B cell (primary cell): ENCODE measurements at regions not wholly inside any gene's neighbourhood (a gene's known extent, or its start where the extent isn't known, plus 50 kb on each side); places are given as distances from the start of the nearest gene placed in this dataset.

ENCODE experiments used
- ATAC-seq: fragments of 200-7000 bp; cut with Tn5 transposase; one replicate; pipeline ENCODE4 v1.10.0; 2021; ENCODE audit warnings: low read depth, mild to moderate bottlenecking, moderate number of reproducible peaks, moderate library complexity
- CTCF ChIA-PET: fragments of 350-600 bp; sonication (Branson Sonifier 250); formaldehyde crosslinking; loops from one replicate; lab custom pipeline; 2021; ENCODE audit warnings: antibody characterized with exemption, inconsistent platforms; lab: Charles Lee
- POLR2A ChIA-PET: fragments of 350-600 bp; sonication (Branson Sonifier 250); formaldehyde crosslinking; loops from one replicate; lab custom pipeline; 2021; ENCODE audit warnings: antibody characterized with exemption; lab: Charles Lee
- DNase-seq: peaks from one replicate; pipeline ENCODE4 v3.0.0; 2013
- H2AFZ ChIP-seq: 2 replicates; pipeline ENCODE4 v1.6.1; 2012; ENCODE audit warnings: mild to moderate bottlenecking, low read depth, low read length; ENCODE audit not compliant: insufficient read depth, poor library complexity, severe bottlenecking
- H3K27ac ChIP-seq, 2 donors: 1 replicate in 1 of 2; 2 replicates in 1 of 2; pipeline ENCODE4 v1.5.1; 2012 to 2013; ENCODE audit warnings: low read length in 2 of 2, mild to moderate bottlenecking in 2 of 2, moderate library complexity in 1 of 2
- H3K27me3 ChIP-seq, 4 experiments: fragments of 200-600 bp in 1 of 4; sonication (generic) in 1 of 4; replicated peaks in 1 of 4; 1 replicate in 2 of 4; 2 replicates in 2 of 4; pipeline versions ENCODE4 v1.6.1 to v1.7.0; 2013 to 2016; ENCODE audit warnings: low read length in 3 of 4, mild to moderate bottlenecking in 2 of 4, mixed read lengths in 1 of 4, moderate library complexity in 1 of 4; ENCODE audit not compliant: insufficient read depth in 4 of 4, control insufficient read depth in 3 of 4; ENCODE audit errors: control extremely low read depth in 1 of 4
- H3K36me3 ChIP-seq, 2 experiments: replicated peaks in 1 of 2; 1 replicate in 1 of 2; 2 replicates in 1 of 2; pipeline versions ENCODE4 v1.6.1 to v1.7.1; 2013; ENCODE audit warnings: low read length in 1 of 2; ENCODE audit not compliant: insufficient read depth in 2 of 2, control insufficient read depth in 1 of 2; ENCODE audit errors: control extremely low read depth in 1 of 2, extremely low read depth in 1 of 2
- H3K4me1 ChIP-seq, 2 donors: fragments of 200-600 bp in 1 of 2; sonication (generic) in 1 of 2; 1 replicate in 1 of 2; 2 replicates in 1 of 2; pipeline versions ENCODE4 v1.5.1 to v1.6.1; 2013 to 2017; ENCODE audit warnings: low read length in 2 of 2; ENCODE audit not compliant: control insufficient read depth in 2 of 2, insufficient read depth in 2 of 2
- H3K4me2 ChIP-seq: replicated peaks from 2 replicates; pipeline ENCODE3; 2012; ENCODE audit warnings: mild to moderate bottlenecking, low read depth, low read length; ENCODE audit not compliant: poor library complexity, severe bottlenecking
- H3K4me3 ChIP-seq, 5 experiments: fragments of 200-600 bp in 1 of 5; sonication (generic) in 1 of 5; 1 replicate in 3 of 5; 2 replicates in 2 of 5; pipeline versions ENCODE4 v1.5.1 to v1.7.0; 2011 to 2016; ENCODE audit warnings: low read length in 4 of 5, mild to moderate bottlenecking in 4 of 5, low read depth in 2 of 5, control low read depth in 1 of 5, moderate library complexity in 1 of 5; ENCODE audit not compliant: insufficient read depth in 1 of 5; ENCODE audit errors: control extremely low read depth in 1 of 5, extremely low read depth in 1 of 5
- H3K79me2 ChIP-seq: fragments of 200-600 bp; sonication (generic); one replicate; pipeline ENCODE4 v1.6.0; 2016; ENCODE audit warnings: low read length; ENCODE audit not compliant: control insufficient read depth, insufficient read depth
- H3K9ac ChIP-seq: fragments of 200-600 bp; sonication (generic); 2 replicates; pipeline ENCODE4 v1.6.1; 2017; ENCODE audit warnings: mild to moderate bottlenecking, low read length, moderate library complexity
- H3K9me3 ChIP-seq, 3 donors: one replicate each; pipeline versions ENCODE4 v1.6.1 to v1.7.1; 2013; ENCODE audit warnings: low read length in 2 of 3; ENCODE audit not compliant: control insufficient read depth in 2 of 3, insufficient read depth in 1 of 3; ENCODE audit errors: control extremely low read depth in 1 of 3
- H4K20me1 ChIP-seq: 2 replicates; pipeline ENCODE4 v1.6.0; 2012; ENCODE audit warnings: mild to moderate bottlenecking, low read length; ENCODE audit not compliant: insufficient read depth, control insufficient read depth, poor library complexity, severe bottlenecking
- H3K27ac Mint-ChIP-seq: one replicate; pipeline ENCODE4 v1.8.0; 2021; ENCODE audit warnings: mixed read lengths
- H3K27me3 Mint-ChIP-seq: one replicate; pipeline ENCODE4 v1.8.0; 2021; ENCODE audit warnings: mixed read lengths
- H3K4me1 Mint-ChIP-seq: one replicate; pipeline ENCODE4 v1.8.0; 2021; ENCODE audit warnings: mixed read lengths
- H3K4me3 Mint-ChIP-seq: one replicate; pipeline ENCODE4 v1.8.0; 2021; ENCODE audit warnings: mixed read lengths
- H3K9me3 Mint-ChIP-seq: one replicate; pipeline ENCODE4 v1.8.0; 2022; ENCODE audit warnings: mixed read lengths; ENCODE audit not compliant: insufficient read depth
- CTCF ChIP-seq: fragments of 200-600 bp; IDR thresholded peaks from one replicate; pipeline ENCODE4 v1.8.0; 2022; ENCODE audit warnings: antibody characterized with exemption, mild to moderate bottlenecking
- EZH2 ChIP-seq: IDR thresholded peaks from 2 replicates; pipeline ENCODE4 v1.6.1; 2012; ENCODE audit warnings: borderline replicate concordance, low read depth, mild to moderate bottlenecking, moderate library complexity, low read length; ENCODE audit not compliant: insufficient read depth, poor library complexity, severe bottlenecking
- WGBS: methylation state at CpG from one replicate; pipeline ENCODE4 v1.1.5; 2013; ENCODE audit warnings: missing lambda C conversion rate; ENCODE audit not compliant: insufficient coverage; 5-methylcytosine and 5-hydroxymethylcytosine counted together
- intact Hi-C: fragments of 100-400 bp; cut with micrococcal nuclease; formaldehyde crosslinking; loops from one replicate; pipeline ENCODE4 v1.10.0; 2022

DNA sequence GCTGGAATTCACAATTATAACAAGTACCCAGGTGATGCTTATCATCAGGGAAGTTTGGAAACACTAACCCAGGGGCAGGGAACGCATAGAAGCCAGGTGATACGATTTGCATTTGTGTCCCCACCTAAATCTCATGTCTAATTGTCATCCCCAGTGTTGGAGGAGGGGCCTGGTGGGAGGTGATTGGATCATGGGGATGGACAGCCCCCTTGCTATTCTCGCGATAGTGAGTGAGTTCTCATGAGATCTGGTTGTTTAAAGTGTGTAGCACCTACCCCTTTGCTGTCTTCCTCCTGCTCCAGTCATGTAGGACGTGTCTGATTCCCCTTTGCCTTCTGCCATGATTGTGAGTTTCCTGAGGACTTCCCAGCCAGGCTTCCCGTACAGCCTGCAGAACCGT is 276.3 kb downstream of the UTP18 start:
- Histone ChIP-seq H3K79me2 (no peaks in the 10 kb centered on the region), H3K9ac (no peak overlapping the region), H3K9me3 (peaks cover 0 to 4% (median 0%) of the 10 kb centered on the region in 3 donors), H3K27ac (no peak overlapping the region), H3K27me3 (peaks cover 0 to 3% (median 0%) of the 10 kb centered on the region in 4 experiments), H2AFZ (no peak overlapping the region), H4K20me1 (no peaks in the 10 kb centered on the region), H3K36me3 (no peaks in the 10 kb centered on the region), H3K4me1 (no peaks in the 10 kb centered on the region), H3K4me3 (no peak overlapping the region), H3K4me2 (no peak overlapping the region)
- Mint-ChIP-seq H3K4me1 (no peaks in the 10 kb centered on the region), H3K27me3 (peaks cover 16% of the 10 kb centered on the region), H3K9me3 (no peaks in the 10 kb centered on the region), H3K4me3 (no peak overlapping the region), H3K27ac (no peak overlapping the region)
- ATAC-seq (no peak), DNase-seq (no peak)
- POLR2A ChIA-PET, result no interaction called here
- WGBS, result 67% methylated on average over 2 of the region's 7 CpGs
- intact Hi-C loops, result loop anchor here (5.0 kb wide), 1 partner anchor 239 kb away; no protein-coding TSS in a partner anchor
- CTCF ChIA-PET, result no interaction called here
- TF ChIP-seq CTCF, result no peak

GRCh38 chr17:51537996-51538550 is 277.7 kb downstream of the UTP18 start:
- intact Hi-C loops, result loop anchor here (5.0 kb wide), 1 partner anchor 241 kb away; no protein-coding TSS in a partner anchor
- Histone ChIP-seq H3K4me3 (no peak overlapping the region), H3K9ac (no peak overlapping the region), H4K20me1 (no peaks in the 10 kb centered on the region), H2AFZ (no peak overlapping the region), H3K36me3 (no peaks in the 10 kb centered on the region), H3K27me3 (peaks cover 0 to 3% (median 0%) of the 10 kb centered on the region in 4 experiments), H3K4me2 (no peak overlapping the region), H3K79me2 (no peaks in the 10 kb centered on the region), H3K27ac (no peak overlapping the region), H3K9me3 (peaks cover 0 to 4% (median 0%) of the 10 kb centered on the region in 3 donors), H3K4me1 (no peaks in the 10 kb centered on the region)
- POLR2A ChIA-PET, result no interaction called here
- ATAC-seq, result no peak
- WGBS, result 85% methylated on average over 7 of the region's 7 CpGs
- peaks cover 16% of the 10 kb centered on the region for H3K27me3 Mint-ChIP-seq
- H3K4me1 Mint-ChIP-seq, result no peaks in the 10 kb centered on the region
- no peak for DNase-seq
- TF ChIP-seq EZH2 (no peak), CTCF (no peak)
- no peak overlapping the region for H3K4me3 Mint-ChIP-seq
- CTCF ChIA-PET, result interaction anchor here (1.1 kb wide), 1 partner anchor 239 kb away, joined by 4 read pairs; no protein-coding TSS in a partner anchor
- no peaks in the 10 kb centered on the region for H3K9me3 Mint-ChIP-seq
- no peak overlapping the region for H3K27ac Mint-ChIP-seq
